ENCODE measurements at regions not wholly inside any gene's neighbourhood (a gene's known extent, or its start where the extent isn't known, plus 50 kb on each side); places are given as distances from the start of the nearest gene placed in this dataset.

- TF ChIP-seq CTCF (IDR thresholded peaks at IDR 0.05), result no peak
- DNase-seq (ENCODE audit: low spot score), result no peak
Measured at GRCh38 chr6:23329086-23329485, 759.7 kb downstream of the HDGFL1 start.

GRCh38 chr6:23330632-23331031 is 761.3 kb downstream of the HDGFL1 start:
- H3K4me3 ChIP-seq, result no peak overlapping the region
- TF ChIP-seq CTCF (IDR thresholded peaks at IDR 0.05), result no peak
- H3K27ac ChIP-seq, result no peak overlapping the region
- no peak for DNase-seq (ENCODE audit: low spot score)

More at GRCh38 chr6:23329086-23329485, 759.7 kb downstream of the HDGFL1 start:
- Histone ChIP-seq H3K4me3 (no peak overlapping the region), H3K27ac (no peak overlapping the region)

GRCh38 chr6:23334360-23334759 is 765.0 kb downstream of the HDGFL1 start:
- TF ChIP-seq CTCF (IDR thresholded peaks at IDR 0.05), result no peak
- no peak for DNase-seq (ENCODE audit: low spot score)
- H3K4me3 ChIP-seq, result no peak overlapping the region
- H3K27ac ChIP-seq, result no peak overlapping the region

- Histone ChIP-seq H3K4me3 (no peak overlapping the region), H3K27ac (no peak overlapping the region)
- DNase-seq (ENCODE audit: low spot score), result no peak
- no peak for TF ChIP-seq CTCF (IDR thresholded peaks at IDR 0.05)
Measured at GRCh38 chr6:23335894-23336293, 766.5 kb downstream of the HDGFL1 start.

- no peak for DNase-seq (ENCODE audit: low spot score)
- Histone ChIP-seq H3K27ac (no peak overlapping the region), H3K4me3 (no peak overlapping the region)
- no peak for TF ChIP-seq CTCF (IDR thresholded peaks at IDR 0.05)
Measured at GRCh38 chr6:23339268-23339667, 769.9 kb downstream of the HDGFL1 start.

GRCh38 chr6:23340271-23340670 is 770.9 kb downstream of the HDGFL1 start:
- Histone ChIP-seq H3K27ac (no peak overlapping the region), H3K4me3 (no peak overlapping the region)
- TF ChIP-seq CTCF (IDR thresholded peaks at IDR 0.05), result no peak
- no peak for DNase-seq (ENCODE audit: low spot score)

GRCh38 chr6:23343610-23344306 is 774.4 kb downstream of the HDGFL1 start:
- TF ChIP-seq CTCF (IDR thresholded peaks at IDR 0.05), result no peak
- H3K4me3 ChIP-seq, result no peak overlapping the region
- DNase-seq (ENCODE audit: low spot score), result no peak
- H3K27ac ChIP-seq, result no peak overlapping the region

Data from coronary artery (tissue), 2 donors.